Subcutaneous abdominal adipose tissue (tissue), 5 donors: ENCODE measurements at regions not wholly inside any gene's neighbourhood (a gene's known extent, or its start where the extent isn't known, plus 50 kb on each side); places are given as distances from the start of the nearest gene placed in this dataset.
"Not testable (repeated sequence)": the region's sequence is repeated elsewhere in the genome, so short reads cannot be mapped to it uniquely, and the experiment has no call there.

Experiments used
- H3K27ac ChIP-seq: one replicate; pipeline ENCODE4 v1.7.0; 2013; ENCODE audit warnings: low read depth, mild to moderate bottlenecking, inconsistent platforms, low read length, moderate library complexity
- H3K27me3 ChIP-seq, 5 donors: one replicate each; pipeline ENCODE4 v1.7.0; 2013; ENCODE audit warnings: low read length in 5 of 5, inconsistent platforms in 1 of 5; ENCODE audit not compliant: control insufficient read depth in 5 of 5, insufficient read depth in 4 of 5
- H3K36me3 ChIP-seq, 5 donors: one replicate each; pipeline ENCODE4 v1.7.0; 2013; ENCODE audit warnings: low read length in 5 of 5; ENCODE audit not compliant: control insufficient read depth in 5 of 5, insufficient read depth in 5 of 5
- H3K4me1 ChIP-seq, 5 donors: one replicate each; pipeline ENCODE4 v1.7.0; 2013; ENCODE audit warnings: low read length in 5 of 5, mild to moderate bottlenecking in 3 of 5, moderate library complexity in 1 of 5; ENCODE audit not compliant: control insufficient read depth in 5 of 5, insufficient read depth in 5 of 5
- H3K4me3 ChIP-seq, 5 donors: one replicate each; pipeline ENCODE4 v1.7.0; 2013; ENCODE audit warnings: low read length in 5 of 5, low read depth in 1 of 5
- H3K9ac ChIP-seq, 5 donors: one replicate each; pipeline ENCODE4 v1.7.0; 2013; ENCODE audit warnings: low read length in 5 of 5, mild to moderate bottlenecking in 4 of 5, moderate library complexity in 3 of 5
- H3K9me3 ChIP-seq, 5 donors: one replicate each; pipeline ENCODE4 v1.7.0; 2013; ENCODE audit warnings: low read length in 5 of 5; ENCODE audit not compliant: control insufficient read depth in 5 of 5
- donor health status: healthy.
- donor health status: healthy.
- donor health status: healthy.
- donor health status: healthy.
- donor health status: healthy.

- Histone ChIP-seq H3K36me3 (no peaks in the 10 kb centered on the region), H3K9ac (no peak overlapping the region), H3K27ac (no peak overlapping the region), H3K4me1 (peaks cover 0 to 18% (median 14%) of the 10 kb centered on the region in 5 donors), H3K9me3 (no peaks in the 10 kb centered on the region), H3K27me3 (peaks cover 16 to 39% (median 26%) of the 10 kb centered on the region in 5 donors), H3K4me3 (no peak overlapping the region)
These were observed 132.6 kb upstream of the BTN3A2 start for GRCh38 chr6:26232306-26232939.

- no peak overlapping the region for H3K9ac ChIP-seq
- H3K36me3 ChIP-seq, result no peaks in the 10 kb centered on the region
- peaks cover 16 to 39% (median 26%) of the 10 kb centered on the region in 5 donors for H3K27me3 ChIP-seq
- H3K4me3 ChIP-seq, result peak overlapping the region; percentile 51 to 73 (median 70)
- H3K9me3 ChIP-seq, result no peaks in the 10 kb centered on the region
- H3K27ac ChIP-seq, result peak overlapping the region; percentile 23
- H3K4me1 ChIP-seq, result peaks cover 0 to 18% (median 14%) of the 10 kb centered on the region in 5 donors
These were observed 131.9 kb upstream of the BTN3A2 start for GRCh38 chr6:26232940-26233648.

- no peaks in the 10 kb centered on the region for H3K9me3 ChIP-seq
- H3K4me1 ChIP-seq, result peaks cover 0 to 18% (median 14%) of the 10 kb centered on the region in 5 donors
- peak overlapping the region in 4 of 5 donors; percentile 56 to 74 (median 70) for H3K9ac ChIP-seq
- peaks cover 16 to 43% (median 26%) of the 10 kb centered on the region in 5 donors for H3K27me3 ChIP-seq
- peak overlapping the region; percentile 51 to 73 (median 70) for H3K4me3 ChIP-seq
- peak overlapping the region; percentile 23 for H3K27ac ChIP-seq
- H3K36me3 ChIP-seq, result no peaks in the 10 kb centered on the region
These were observed 131.2 kb upstream of the BTN3A2 start for GRCh38 chr6:26233649-26234420.

- Histone ChIP-seq H3K9ac (peak overlapping the region in 4 of 5 donors; percentile 56 to 74 (median 70)), H3K4me3 (peak overlapping the region; percentile 51 to 73 (median 70)), H3K9me3 (no peaks in the 10 kb centered on the region), H3K27me3 (peaks cover 16 to 43% (median 26%) of the 10 kb centered on the region in 5 donors), H3K27ac (no peak overlapping the region), H3K36me3 (no peaks in the 10 kb centered on the region), H3K4me1 (peaks cover 0 to 18% (median 14%) of the 10 kb centered on the region in 5 donors)
These were observed 130.3 kb upstream of the BTN3A2 start for GRCh38 chr6:26234421-26235301.

- Histone ChIP-seq H3K9me3 (peaks cover 0 to 6% (median 0%) of the 10 kb centered on the region in 5 donors), H3K27me3 (peaks cover 19 to 46% (median 29%) of the 10 kb centered on the region in 5 donors)
These were observed 129.7 kb upstream of the BTN3A2 start for GRCh38 chr6:26235302-26235670.

GRCh38 chr6:26239415-26239814 lies 125.6 kb upstream of the BTN3A2 start:
- H3K27ac ChIP-seq, H3K36me3 ChIP-seq, H3K9me3 ChIP-seq, H3K4me3 ChIP-seq, H3K9ac ChIP-seq: not testable (repeated sequence)
- H3K4me1 ChIP-seq, result peaks cover 0 to 19% (median 18%) of the 10 kb centered on the region in 5 donors
- H3K27me3 ChIP-seq, result peaks cover 14 to 46% (median 19%) of the 10 kb centered on the region in 5 donors

More at GRCh38 chr6:26235302-26235670, 129.7 kb upstream of the BTN3A2 start:
- peak overlapping the region in 1 of 5 donors; percentile 71 for H3K9ac ChIP-seq
- no peak overlapping the region for H3K27ac ChIP-seq
- H3K4me1 ChIP-seq, result peaks cover 0 to 21% (median 18%) of the 10 kb centered on the region in 5 donors
- H3K4me3 ChIP-seq, result peak overlapping the region; percentile 51 to 73 (median 70)
- H3K36me3 ChIP-seq, result no peaks in the 10 kb centered on the region

GRCh38 chr6:26240157-26241032 lies 124.6 kb upstream of the BTN3A2 start:
- Histone ChIP-seq H3K4me1 (peaks cover 0 to 14% (median 12%) of the 10 kb centered on the region in 5 donors), H3K27me3 (peaks cover 10 to 37% (median 14%) of the 10 kb centered on the region in 5 donors), H3K9ac (peak overlapping the region in 3 of 5 donors; percentile 58 to 64 (median 59)), H3K9me3 (peaks cover 0 to 8% (median 0%) of the 10 kb centered on the region in 5 donors), H3K4me3 (peak overlapping the region; percentile 40 to 84 (median 76)), H3K36me3 (no peaks in the 10 kb centered on the region), H3K27ac (peak overlapping the region; percentile 60)

- H3K9ac ChIP-seq, result peak overlapping the region in 1 of 5 donors; percentile 64
- H3K27ac ChIP-seq, result peak overlapping the region; percentile 60
- peaks cover 10 to 37% (median 14%) of the 10 kb centered on the region in 5 donors for H3K27me3 ChIP-seq
These were observed 123.7 kb upstream of the BTN3A2 start for GRCh38 chr6:26241033-26241895.

More at GRCh38 chr6:26241033-26241895, 123.7 kb upstream of the BTN3A2 start:
- Histone ChIP-seq H3K9me3 (peaks cover 0 to 8% (median 0%) of the 10 kb centered on the region in 5 donors), H3K4me1 (peaks cover 0 to 14% (median 12%) of the 10 kb centered on the region in 5 donors), H3K36me3 (no peaks in the 10 kb centered on the region), H3K4me3 (peak overlapping the region; percentile 40 to 84 (median 76))
